ENCODE measurements at regions not wholly inside any gene's neighbourhood (a gene's known extent, or its start where the extent isn't known, plus 50 kb on each side); places are given as distances from the start of the nearest gene placed in this dataset.

- no peaks in the 10 kb centered on the region for H3K36me3 ChIP-seq (replicated peaks in 1 of 2)
- DNase-seq: no peak
- no peak overlapping the region for H3K27ac ChIP-seq
- intact Hi-C loops (cut with DNase I): no loop called here
- no peak overlapping the region for H3K4me3 ChIP-seq
- TF ChIP-seq POLR2A (IDR thresholded peaks at IDR 0.05): no peak
- TF ChIP-seq, protein P1, sequence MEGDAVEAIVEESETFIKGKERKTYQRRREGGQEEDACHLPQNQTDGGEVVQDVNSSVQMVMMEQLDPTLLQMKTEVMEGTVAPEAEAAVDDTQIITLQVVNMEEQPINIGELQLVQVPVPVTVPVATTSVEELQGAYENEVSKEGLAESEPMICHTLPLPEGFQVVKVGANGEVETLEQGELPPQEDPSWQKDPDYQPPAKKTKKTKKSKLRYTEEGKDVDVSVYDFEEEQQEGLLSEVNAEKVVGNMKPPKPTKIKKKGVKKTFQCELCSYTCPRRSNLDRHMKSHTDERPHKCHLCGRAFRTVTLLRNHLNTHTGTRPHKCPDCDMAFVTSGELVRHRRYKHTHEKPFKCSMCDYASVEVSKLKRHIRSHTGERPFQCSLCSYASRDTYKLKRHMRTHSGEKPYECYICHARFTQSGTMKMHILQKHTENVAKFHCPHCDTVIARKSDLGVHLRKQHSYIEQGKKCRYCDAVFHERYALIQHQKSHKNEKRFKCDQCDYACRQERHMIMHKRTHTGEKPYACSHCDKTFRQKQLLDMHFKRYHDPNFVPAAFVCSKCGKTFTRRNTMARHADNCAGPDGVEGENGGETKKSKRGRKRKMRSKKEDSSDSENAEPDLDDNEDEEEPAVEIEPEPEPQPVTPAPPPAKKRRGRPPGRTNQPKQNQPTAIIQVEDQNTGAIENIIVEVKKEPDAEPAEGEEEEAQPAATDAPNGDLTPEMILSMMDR (IDR thresholded peaks at IDR 0.05): no peak
- no peaks in the 10 kb centered on the region for H3K4me1 ChIP-seq (replicated peaks in 1 of 2)
- no peaks in the 10 kb centered on the region for H3K27me3 ChIP-seq
- peaks cover 0 to 10% (median 0%) of the 10 kb centered on the region in 3 donors for H3K9me3 ChIP-seq (replicated peaks in 1 of 3)
Observed at GRCh38 chr12:87054226-87054625, 798.0 kb upstream of the MGAT4C start.

DNA sequence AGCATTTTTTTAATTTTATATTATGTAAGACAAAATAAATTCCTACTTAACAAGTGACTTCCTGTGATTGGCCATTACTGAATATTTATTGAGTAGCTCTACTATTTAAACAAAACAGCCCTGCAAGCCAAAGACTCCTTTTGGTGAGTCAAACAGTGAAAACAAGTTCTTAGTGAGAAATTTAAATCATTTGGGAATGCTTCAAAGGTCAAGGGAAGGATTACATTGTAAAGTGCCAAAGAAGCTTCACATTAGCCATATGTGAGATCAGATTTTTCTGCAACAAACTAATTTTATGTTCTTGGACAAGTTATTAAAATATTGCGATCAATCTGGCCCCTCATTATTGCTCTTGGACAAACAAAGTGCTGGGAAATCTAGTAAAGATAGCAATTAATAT is 795.4 kb upstream of the MGAT4C start:
- no peaks in the 10 kb centered on the region for H3K4me1 ChIP-seq (replicated peaks in 1 of 2)
- DNase-seq: no peak
- WGBS, 4 donors: 61 to 71% (median 65%) methylated on average over 1 of the region's 1 CpG
- H3K9me3 ChIP-seq (replicated peaks in 1 of 3): peaks cover 0 to 10% (median 0%) of the 10 kb centered on the region in 3 donors
- intact Hi-C loops (cut with DNase I): no loop called here
- no peak overlapping the region for H3K4me3 ChIP-seq
- H3K36me3 ChIP-seq (replicated peaks in 1 of 2): no peaks in the 10 kb centered on the region
- H3K27ac ChIP-seq: no peak overlapping the region
- TF ChIP-seq, protein P1 (IDR thresholded peaks at IDR 0.05): no peak
- TF ChIP-seq POLR2A (IDR thresholded peaks at IDR 0.05): no peak
- H3K27me3 ChIP-seq: no peaks in the 10 kb centered on the region

DNA sequence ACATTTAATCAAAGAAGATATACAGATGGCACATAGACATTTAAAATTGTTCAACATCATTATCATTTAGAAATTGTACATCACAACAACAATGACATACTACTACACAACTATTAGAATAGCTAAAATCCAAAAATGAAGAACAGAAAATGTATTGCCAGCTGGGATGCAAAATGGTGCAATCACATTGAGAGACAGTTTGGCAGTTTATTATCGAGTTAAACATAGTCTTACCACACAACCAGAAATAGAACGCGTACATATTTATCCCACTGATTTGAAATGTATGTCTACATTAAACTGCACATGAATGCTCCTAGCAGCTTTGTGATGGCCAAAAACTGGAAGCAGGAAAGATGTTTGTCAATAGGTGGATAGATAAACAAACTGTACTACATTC is 791.5 kb upstream of the MGAT4C start:
- Histone ChIP-seq H3K4me1 (replicated peaks in 1 of 2) (no peaks in the 10 kb centered on the region), H3K9me3 (replicated peaks in 1 of 3) (peaks cover 0 to 10% (median 0%) of the 10 kb centered on the region in 3 donors), H3K27me3 (no peaks in the 10 kb centered on the region), H3K4me3 (no peak overlapping the region), H3K36me3 (replicated peaks in 1 of 2) (no peaks in the 10 kb centered on the region), H3K27ac (no peak overlapping the region)
- intact Hi-C loops (cut with DNase I): no loop called here
- DNase-seq: no peak
- WGBS, 4 donors: 84 to 92% (median 89%) methylated on average over 3 of the region's 3 CpGs
- TF ChIP-seq, protein P1 (IDR thresholded peaks at IDR 0.05): no peak
- no peak for TF ChIP-seq POLR2A (IDR thresholded peaks at IDR 0.05)

GRCh38 chr12:87039536-87039935 is 783.3 kb upstream of the MGAT4C start:
- intact Hi-C loops (cut with DNase I): no loop called here
- Histone ChIP-seq H3K4me3 (no peak overlapping the region), H3K9me3 (replicated peaks in 1 of 3) (no peaks in the 10 kb centered on the region), H3K27me3 (no peaks in the 10 kb centered on the region), H3K36me3 (replicated peaks in 1 of 2) (no peaks in the 10 kb centered on the region), H3K4me1 (replicated peaks in 1 of 2) (no peaks in the 10 kb centered on the region), H3K27ac (no peak overlapping the region)
- DNase-seq: no peak
- WGBS, 4 donors: 52 to 75% (median 54%) methylated on average over 1 of the region's 1 CpG
- no peak for TF ChIP-seq POLR2A (IDR thresholded peaks at IDR 0.05)
- TF ChIP-seq, protein P1 (IDR thresholded peaks at IDR 0.05): no peak
